ENCODE measurements at regions not wholly inside any gene's neighbourhood (a gene's known extent, or its start where the extent isn't known, plus 50 kb on each side); places are given as distances from the start of the nearest gene placed in this dataset.

DNA sequence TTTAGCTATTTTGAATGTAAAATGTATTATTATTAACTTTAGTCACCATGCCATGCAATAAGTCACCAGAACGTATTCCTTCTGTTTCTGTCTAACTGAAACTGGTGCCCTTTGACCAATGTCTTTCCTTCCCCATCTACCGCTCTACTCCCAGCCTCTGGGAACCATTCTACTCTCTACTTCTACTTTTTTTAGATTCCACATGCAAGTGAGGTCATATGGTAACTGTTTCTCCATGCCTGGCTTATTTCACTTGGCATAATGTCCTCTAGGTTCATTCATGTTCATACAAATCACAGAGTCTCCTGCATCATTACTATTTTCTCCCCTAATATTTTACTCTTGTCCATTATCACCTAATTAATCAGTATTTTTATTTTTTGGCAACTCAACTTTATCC, 160.1 kb downstream of the TMX1 start:
- no peak for DNase-seq

DNA sequence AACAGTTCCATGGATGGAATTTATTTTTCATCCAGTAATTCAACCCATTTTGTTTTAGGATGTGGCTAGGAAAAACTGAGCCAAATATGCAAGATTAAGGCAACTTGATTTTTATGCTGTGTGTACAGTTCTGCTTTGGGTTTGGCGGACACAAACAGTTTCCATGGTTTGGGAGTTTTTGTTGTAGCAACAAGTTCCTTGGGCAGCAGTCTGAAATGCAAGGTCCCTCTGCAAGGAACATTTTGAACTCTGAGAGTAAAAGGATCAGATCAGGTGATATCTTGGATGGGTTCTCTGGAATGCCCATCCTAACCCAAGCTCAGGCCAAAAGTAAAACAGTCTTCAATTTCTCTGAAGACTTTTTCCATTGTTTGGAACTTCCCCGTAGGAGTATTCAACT, 161.2 kb downstream of the TMX1 start:
- no peak for DNase-seq

DNA sequence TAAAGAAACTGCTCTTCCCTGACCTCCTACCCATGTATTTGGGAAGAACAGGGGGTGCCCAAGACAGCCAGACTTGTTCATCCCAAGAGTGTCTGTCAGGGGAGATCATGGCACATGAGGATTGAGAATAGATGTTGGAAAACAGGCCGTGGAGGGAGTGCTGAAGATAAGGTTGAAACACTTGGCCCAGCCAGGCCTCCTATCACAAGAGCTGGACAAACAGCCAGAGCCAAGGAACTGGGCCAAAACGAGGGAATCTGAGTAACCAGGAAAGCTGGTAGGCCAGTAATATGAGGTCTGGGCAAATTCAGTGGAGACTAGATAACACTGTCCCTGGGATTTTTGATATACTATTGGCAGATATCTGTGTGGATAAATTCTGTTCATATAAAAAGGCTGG, 161.7 kb downstream of the TMX1 start:
- no peak for DNase-seq

DNA sequence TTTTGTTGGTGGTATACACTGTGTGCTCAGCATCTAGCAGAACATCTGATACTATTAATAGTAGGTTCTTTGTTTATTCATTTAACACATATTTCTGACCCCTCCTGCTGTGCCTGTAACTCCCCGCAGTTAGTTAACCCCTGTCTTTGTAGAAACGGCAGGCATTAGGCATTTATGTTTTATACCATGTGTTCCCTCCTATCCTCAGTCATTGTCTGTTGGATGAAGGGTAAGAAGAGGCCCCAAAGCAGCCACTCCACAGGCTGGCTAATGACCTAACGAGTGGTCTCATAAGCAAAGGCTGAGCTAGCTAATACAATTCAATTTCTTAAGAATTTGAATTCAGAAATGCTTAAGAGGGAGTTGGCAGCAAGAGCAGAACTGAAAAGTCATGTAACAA, 170.8 kb downstream of the TMX1 start:
- no peak for DNase-seq

DNA sequence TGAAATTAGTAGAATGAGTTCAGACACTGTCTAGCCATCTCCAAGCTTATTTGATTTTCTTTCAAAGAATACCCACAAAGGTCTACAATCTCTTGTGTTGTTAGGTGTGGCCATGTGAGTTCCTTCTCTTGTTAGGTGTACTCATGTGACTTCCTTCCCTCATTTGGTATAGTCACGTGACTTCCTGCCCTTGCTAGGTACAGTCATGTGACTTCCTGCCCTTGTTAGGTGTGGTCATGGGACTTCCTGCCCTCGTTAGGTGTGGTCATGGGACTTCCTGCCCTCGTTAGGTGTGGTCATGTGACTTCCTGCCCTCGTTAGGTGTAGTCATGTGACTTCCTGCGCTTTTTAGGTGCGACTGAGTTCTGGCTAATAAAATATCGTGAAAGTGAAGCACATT, 179.6 kb downstream of the TMX1 start:
- no peak for DNase-seq

DNA sequence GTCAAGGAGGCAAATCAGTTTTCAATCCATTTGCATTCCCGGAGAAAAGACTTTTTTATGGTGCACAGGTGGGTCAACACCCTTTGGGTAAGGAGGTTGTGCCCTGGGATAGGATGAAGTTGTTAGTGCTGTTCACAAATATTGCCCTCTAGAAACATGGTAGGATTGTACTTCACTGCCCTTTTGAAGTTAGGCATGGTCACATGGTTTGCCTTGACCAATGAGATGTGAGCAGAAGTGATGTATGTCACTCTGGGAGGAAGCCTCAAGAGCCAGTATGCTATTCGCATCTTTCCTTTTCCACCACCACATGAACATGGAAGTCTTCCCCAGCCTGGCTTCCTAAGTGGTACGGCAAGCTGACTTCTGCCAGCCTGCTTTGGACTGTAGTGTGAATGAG, 182.7 kb downstream of the TMX1 start:
- DNase-seq: no peak

DNA sequence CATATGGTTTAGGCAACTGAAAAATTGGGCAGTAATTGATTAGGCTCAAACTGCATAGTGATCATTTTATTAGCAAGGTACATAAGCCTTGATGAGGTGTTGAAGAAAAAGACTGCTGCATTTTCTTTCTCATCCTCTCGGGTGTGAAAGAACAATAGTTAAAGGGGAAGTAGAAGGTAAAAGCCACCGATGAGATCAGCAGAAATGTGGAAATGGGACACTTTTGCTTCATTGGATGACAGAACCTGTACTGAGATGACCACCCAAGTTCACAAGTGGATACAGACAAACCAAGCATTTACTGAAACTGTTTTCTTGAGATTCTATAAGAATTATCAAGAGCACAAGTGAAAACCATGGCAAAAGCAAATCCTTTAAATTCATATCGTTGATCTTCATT, 184.0 kb downstream of the TMX1 start:
- DNase-seq: no peak

DNA sequence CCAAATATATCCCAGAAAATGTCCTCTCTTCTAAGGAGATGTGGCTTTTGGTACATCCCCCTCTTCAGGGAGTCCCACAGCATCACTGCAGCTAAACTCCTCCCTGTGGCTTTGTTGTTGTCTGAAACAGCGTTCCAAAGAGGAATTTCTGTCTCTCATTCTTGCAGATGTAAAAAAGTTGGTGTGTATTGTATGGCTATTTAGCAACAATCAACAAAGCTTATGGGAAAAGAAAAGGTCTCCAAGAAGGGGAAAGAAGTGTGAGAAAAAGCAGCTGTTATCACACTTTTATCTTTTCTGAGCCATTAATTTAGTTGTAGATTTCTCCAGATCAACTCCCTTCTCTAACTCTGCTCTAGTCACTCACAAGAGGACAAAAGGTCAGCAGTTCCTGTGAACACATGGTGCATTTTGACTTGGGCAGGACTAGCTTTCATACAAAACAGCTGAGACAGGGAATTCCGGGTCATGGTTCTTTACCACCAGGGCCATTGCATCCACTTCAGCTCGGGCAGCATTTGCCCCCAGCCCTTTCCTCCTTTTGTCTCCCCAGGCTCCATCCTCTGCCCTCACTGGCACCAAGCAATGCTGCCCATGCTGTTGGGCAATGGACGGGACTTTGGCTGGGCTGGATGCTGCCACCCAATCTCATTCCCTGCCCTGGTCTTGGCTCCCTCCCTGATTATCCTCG, 184.7 kb downstream of the TMX1 start:
- no peak for DNase-seq

DNA sequence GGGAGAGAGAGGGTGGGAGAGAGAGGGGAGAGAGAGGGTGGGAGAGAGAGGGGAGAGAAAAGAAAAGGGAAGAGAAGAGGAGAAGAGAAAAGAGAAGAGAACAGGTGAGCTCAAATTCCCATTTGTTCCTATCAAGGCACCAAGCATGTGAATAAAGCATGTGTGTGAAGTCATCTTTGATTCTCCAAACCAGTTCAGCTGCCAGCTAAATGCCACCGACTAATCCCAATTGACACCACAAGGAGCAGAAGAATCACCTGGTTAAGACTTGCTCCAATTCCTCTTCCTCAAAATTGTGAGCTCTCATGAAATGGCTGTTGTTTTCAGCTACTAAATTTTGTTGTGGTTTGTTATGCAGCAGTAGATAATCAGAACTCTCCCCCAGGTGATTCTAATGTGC, 188.9 kb downstream of the TMX1 start:
- no peak for DNase-seq

DNA sequence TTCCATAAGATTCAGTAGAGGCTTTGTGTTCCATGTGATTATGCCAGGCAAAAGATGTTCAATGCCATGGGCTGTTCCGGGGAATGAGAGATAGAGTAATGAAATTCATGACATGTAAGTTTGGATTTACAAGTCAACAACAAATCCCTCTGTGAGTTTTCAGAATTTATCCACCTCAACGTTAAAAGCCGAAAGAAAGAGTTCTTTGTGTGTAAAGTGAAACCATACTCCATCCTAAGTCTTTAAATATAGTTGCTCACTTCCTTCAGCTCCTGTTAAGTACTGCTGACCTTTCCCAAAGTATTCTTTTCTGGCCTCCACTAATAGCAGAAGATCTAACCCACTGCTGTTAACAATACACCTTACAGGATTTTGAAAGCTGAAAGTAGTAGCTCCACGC, 190.0 kb downstream of the TMX1 start:
- DNase-seq: no peak

DNA sequence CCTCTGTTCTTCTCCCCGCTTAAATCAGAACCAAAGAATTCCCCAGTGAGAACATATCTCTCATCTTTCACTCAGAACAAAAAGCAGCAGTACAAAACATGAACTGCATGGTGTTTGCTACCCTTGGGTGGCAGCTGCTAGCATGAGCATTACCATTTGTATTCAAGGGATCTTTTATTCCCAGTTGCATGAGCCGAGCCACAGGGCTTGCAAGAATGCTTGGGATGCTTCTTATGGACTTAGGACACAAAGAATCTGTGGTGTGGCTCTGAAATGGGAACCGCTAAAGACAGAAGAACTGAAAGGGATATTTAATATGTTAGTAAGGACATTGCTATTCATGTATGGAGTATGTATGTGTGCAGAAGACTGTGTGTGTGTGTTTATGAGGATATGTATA, 190.6 kb downstream of the TMX1 start:
- no peak for DNase-seq

DNA sequence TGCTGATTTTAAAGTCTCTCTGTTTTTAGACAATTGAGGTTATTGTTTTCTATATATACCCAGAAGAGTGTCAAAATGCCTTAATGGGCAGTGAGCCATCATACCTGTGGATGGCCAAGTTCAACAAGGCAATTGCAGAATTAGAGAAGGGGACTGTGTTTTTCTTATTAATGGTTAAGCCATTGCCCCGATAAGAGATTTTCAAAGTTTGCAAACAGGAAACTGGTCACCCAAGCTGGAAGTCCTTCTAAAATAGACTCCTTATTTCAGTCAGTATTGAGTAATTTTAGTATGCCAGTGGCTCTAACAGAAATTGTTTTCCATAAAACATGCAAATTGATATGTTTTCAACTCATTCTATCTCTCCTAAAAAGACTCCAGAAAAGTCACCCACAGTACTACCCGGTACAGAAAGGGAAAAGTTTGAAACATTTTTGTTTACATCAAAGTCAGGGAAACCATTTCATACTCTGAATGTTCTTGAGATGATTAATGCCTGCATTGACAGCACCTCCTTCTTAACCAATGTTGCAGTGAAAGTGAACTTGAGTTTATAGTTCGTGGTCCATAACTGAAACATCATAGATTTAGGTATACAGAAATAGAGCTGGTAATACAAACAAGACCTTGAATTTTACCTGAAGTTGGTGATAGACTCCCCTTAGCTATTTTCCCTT, 191.1 kb downstream of the TMX1 start:
- DNase-seq: no peak

DNA sequence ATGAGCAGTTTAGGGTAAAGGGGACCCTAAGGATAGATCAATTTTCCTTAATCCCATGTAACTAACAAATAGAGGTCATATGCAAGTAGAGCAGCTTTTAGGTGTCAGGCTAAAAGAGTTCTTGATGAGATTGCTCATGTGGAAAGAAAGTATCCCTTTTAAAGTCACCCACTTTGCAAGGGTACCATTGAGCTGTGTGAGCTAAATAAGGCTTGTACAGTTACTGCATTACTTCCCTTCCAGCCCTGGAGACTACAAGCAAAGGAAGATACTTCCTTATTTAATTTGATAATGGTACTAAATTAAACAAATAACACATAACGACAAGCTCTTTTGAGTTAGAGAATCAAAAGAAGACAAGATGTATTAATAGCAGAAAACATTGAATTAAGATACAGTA, 191.7 kb downstream of the TMX1 start:
- DNase-seq: no peak

DNA sequence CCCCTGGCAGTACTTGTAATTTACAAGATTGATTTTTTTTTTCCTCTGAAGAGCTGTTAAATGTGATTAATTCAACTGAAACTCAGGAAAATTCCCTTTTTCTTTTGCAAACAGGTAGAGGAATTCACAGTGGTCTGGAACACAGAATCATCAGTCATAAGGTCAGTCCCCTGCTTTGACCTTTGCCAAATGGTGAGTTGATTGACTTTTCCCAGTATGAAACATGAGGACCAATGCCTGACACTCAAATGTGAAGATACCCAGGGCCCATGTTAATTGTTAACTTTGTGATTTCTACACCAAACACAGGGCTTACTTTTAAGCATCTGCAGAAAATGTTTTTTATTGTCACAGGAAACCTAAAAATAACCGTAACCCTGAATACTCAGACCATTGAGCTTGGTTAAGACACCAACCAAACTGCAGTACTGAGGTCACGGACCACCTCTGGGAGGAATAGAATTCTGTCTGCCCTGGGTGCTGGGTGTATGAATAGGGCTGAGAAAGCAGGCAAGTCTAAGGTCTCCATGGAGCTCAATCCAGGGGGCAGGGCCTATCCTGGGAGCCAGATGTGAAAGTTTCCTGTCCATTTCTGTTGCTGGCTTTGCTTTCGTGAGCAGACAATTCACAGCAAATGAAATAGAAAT, 192.4 kb downstream of the TMX1 start:
- DNase-seq: no peak

DNA sequence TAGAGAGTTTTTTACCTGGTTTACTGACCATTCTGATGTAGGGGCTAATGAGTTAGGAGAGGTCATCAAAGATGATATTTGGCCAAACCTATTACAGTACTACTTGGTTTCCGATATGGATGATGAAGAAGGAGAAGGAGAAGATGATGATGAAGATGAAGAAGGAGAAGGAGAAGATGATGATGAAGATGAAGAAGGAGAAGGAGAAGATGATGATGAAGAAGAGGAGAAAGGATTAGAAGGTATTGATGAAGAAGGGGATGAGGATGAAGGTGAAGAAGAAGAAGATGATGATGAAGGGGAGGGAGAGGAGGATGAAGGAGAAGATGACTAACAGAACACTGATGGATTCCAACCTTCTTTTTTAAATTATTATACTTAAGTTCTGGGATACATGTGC, 196.6 kb downstream of the TMX1 start:
- no peak for DNase-seq

DNA sequence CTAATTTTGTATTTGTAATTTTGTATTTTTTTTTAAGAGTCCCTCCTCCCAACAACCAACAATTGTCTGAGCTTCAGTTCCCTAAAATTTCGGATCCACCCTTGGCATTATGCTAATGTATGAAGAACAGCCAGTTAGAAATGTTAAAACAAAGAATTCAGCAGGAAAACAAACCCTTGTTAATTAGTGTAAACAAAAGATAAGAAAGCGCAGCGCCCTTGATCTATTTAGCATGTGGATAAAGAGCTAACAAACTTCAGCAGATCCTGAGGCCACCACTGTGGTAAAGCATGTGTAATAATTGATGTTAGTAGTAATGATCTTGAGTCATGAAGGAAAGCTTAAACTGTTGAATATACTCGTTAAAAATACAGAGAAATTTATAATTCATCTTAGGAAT, 199.8 kb downstream of the TMX1 start:
- no peak for DNase-seq

DNA sequence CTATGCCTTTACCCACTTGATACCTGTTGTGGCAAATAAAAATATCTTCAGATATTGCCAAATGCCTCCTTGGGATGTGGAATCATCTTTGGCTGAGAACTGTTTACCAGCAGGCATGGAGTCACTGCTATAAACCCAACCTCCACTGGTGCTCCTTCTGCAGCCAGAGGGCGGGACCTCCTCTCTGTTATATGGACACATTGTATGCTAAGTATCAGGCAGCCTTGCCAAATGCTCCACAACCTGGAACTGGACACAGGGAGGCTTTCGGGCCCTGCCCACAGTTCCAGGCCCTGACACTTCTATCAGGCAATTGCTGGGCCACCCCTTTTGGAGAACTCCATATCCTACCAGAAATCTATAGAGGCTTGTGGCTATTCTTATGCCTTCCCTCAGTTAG, 201.0 kb downstream of the TMX1 start:
- no peak for DNase-seq

DNA sequence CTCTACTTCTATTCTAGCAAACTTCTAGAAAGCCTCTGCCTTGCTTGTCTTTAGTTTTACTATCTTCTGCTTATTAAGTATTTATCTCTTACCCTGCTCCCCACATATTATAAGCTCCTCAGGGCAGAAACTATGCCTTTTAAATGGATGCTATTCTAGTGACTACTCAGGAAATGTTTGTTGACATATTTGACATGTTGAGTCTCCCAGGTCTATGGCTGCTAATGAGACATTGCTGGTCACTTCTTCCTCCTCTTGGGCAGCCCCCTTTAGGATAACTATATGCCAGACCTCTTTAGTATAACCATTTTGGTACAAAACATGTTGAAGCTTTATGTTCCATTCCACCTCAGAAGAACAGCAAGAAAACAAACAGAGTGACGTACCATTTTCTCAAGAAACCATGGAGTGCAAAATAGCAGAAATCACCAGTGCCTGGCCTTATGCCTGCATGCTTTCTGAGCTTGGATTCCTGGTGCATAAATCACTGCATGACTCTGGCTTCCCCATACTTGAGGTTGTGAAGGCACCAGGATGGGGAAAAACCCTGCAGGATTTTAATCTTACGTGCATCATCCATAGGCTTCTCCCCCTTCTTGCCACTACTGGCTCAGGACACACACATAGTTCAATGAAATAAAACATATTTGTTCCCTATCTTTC, 202.6 kb downstream of the TMX1 start:
- no peak for DNase-seq

DNA sequence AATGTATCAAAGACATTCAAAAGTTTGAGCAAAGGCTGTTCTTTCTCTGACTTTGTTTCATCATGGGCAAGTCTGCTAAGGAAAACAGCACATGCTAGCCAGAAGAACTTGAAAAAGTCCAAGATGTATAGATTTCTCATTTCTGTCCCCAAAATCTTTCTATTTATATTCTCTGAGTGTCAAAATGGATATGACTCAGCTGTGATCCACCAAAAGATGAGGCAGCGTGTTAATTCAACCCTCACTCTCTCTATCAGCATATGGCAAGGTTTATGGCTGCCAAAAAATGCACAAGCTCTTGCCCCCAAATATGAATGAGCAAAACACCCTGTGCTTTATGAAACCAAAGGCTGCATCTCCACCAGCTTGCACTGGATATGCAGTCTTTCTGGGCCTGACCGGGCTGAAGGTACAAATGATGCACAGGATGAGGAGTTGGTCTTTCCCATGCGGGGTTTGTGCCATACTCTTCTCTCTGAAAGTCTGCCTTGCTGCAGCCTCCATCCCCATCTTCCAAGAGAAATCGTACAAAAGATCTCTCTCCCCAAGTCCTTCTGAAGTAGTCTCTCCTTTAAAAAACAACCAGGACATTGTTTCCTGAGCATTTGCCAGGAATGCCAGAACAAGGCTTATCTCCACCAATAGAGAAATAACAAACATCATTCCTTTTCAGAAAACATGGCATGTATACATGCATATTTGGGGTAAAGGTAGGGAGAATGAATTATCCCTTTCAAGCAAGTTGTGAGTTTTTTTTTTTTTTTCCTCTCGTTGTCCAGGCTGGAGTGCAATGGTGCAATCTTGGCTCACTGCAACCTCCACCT, 203.4 kb downstream of the TMX1 start:
- DNase-seq: no peak

DNA sequence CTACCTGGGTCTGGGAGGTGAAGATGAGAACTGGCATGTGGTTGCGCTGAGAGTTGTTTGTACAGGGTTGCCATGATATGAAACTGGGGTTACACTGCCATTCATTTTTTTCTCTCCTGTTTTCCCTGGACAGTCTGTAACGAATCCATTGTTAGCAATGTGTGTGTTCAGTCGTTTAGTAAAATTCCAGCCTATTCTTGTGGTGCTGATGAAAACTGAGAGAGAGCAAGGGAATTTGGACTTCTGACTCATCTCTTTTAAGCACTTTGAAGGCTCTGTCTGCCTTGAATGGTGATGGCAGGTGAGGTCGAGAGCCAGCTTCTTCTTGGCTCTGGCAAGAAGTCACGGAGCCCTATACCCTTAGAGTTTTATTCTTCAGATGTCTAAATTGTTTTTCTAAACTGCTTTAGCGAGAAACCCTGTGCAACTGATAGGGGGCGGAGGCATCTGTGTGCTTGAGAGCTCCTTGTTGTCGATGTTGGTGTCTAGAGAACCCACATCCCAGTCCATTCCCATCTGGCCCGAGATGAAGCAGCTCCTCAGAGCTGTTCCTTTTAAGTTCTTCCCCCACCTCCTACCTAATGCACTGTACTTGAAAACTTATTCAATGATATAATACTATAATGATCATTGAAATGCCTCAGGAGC, 204.4 kb downstream of the TMX1 start:
- DNase-seq: no peak

DNA sequence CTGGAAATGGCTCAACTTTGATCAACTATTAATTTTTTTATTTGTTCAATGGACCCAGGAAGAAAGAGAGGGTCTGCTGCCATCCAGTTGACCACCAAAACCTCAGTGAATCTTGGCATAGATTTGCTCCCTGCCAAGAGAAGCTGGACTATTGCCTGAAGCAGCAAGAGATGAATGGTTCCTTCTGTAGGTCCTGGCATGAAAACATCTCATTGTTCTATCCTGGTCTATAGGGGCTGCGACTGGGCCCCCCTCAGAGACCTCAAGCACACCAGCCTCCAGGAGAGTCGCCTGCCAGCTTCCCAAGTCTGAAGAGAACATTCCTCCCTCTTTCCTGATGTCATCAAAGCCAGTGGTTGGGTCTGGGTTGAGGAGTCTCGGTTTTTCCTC, 204.9 kb downstream of the TMX1 start:
- no peak for DNase-seq

DNA sequence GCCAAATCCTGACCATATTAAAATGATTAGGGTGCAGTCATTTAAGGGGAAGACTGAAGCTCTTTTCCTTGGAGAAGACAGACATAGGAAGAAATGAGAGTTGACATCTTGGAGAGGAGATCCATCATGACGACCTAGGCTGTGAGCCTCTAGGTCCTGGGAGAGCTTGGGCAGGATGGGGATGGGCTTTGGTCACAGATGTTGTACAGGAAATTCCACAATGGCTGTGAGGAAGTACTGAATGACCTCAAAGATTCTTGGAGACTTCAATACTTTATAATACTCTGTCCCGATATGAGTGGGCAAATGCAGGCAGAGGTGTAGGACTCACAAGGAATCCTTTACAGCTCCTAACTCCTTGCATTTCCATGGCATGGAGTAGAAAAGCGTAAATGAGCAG, 204.9 kb upstream of the FRMD6 start:
- no peak for DNase-seq

DNA sequence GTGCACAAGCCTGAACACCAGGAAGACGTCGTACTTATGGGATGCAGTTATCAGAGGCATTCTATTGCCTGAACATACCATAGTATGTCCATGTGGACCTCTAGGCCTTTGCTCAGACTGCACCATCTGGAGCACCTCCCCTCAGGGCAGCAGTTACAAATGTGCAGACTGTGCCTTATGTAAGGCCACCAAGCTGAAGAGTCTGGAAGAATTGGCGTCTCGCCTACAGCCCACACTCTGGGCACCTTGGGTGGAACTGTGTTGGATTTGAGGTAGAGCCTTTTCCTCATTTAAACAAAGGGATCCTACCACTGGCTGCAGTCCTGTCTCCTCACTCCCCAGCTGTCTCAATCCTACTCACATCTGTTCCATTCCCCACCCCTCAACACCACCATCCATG, 204.3 kb upstream of the FRMD6 start:
- no peak for DNase-seq

All from NCI-H187 (cell line).